GM19035 (cell line): ENCODE measurements at regions not wholly inside any gene's neighbourhood (a gene's known extent, or its start where the extent isn't known, plus 50 kb on each side); places are given as distances from the start of the nearest gene placed in this dataset.
"Not testable (repeated sequence)": the region's sequence is repeated elsewhere in the genome, so short reads cannot be mapped to it uniquely, and the experiment has no call there.

Experiments used
- ATAC-seq: cut with Tn5 transposase; IDR thresholded peaks from one replicate; pipeline ENCODE4 v1.9.1; 2021; ENCODE audit not compliant: unreplicated experiment

- ATAC-seq = no peak
These were observed 314.5 kb downstream of the COL12A1 start for GRCh38 chr6:74891349-74891831.

- ATAC-seq = no peak
These were observed 316.2 kb downstream of the COL12A1 start for GRCh38 chr6:74889635-74890034.

- not testable (repeated sequence) for ATAC-seq
These were observed 317.1 kb downstream of the COL12A1 start for GRCh38 chr6:74888741-74889140.

- ATAC-seq = no peak
These were observed 325.9 kb downstream of the COL12A1 start for GRCh38 chr6:74879976-74880375.

GRCh38 chr6:74879234-74879633, 326.6 kb downstream of the COL12A1 start:
- no peak for ATAC-seq

GRCh38 chr6:74875193-74875592, 330.7 kb downstream of the COL12A1 start:
- no peak for ATAC-seq

- ATAC-seq = no peak
These were observed 332.9 kb downstream of the COL12A1 start for GRCh38 chr6:74872754-74873476.

GRCh38 chr6:74871757-74872156, 334.1 kb downstream of the COL12A1 start:
- no peak for ATAC-seq

- no peak for ATAC-seq
These were observed 335.4 kb downstream of the COL12A1 start for GRCh38 chr6:74870403-74870802.

- no peak for ATAC-seq
These were observed 338.6 kb downstream of the COL12A1 start for GRCh38 chr6:74867291-74867690.

- ATAC-seq = no peak
These were observed 341.9 kb downstream of the COL12A1 start for GRCh38 chr6:74863968-74864367.

GRCh38 chr6:74860456-74860855, 345.4 kb downstream of the COL12A1 start:
- ATAC-seq = no peak

GRCh38 chr6:74857157-74857556, 348.7 kb downstream of the COL12A1 start:
- ATAC-seq = no peak

GRCh38 chr6:74853991-74854390, 351.9 kb downstream of the COL12A1 start:
- ATAC-seq = no peak

- ATAC-seq = no peak
These were observed 354.3 kb downstream of the COL12A1 start for GRCh38 chr6:74851596-74851995.

GRCh38 chr6:74840953-74841352, 364.9 kb downstream of the COL12A1 start:
- no peak for ATAC-seq

GRCh38 chr6:74834967-74835366, 370.9 kb downstream of the COL12A1 start:
- no peak for ATAC-seq

- ATAC-seq = no peak
These were observed 379.6 kb downstream of the COL12A1 start for GRCh38 chr6:74826263-74826662.

GRCh38 chr6:74814440-74814839, 391.4 kb downstream of the COL12A1 start:
- no peak for ATAC-seq

GRCh38 chr6:74807674-74808073, 398.2 kb downstream of the COL12A1 start:
- ATAC-seq = no peak

- ATAC-seq = no peak
These were observed 399.7 kb downstream of the COL12A1 start for GRCh38 chr6:74805916-74806696.

- no peak for ATAC-seq
These were observed 407.6 kb downstream of the COL12A1 start for GRCh38 chr6:74798302-74798701.
